Endodermal cell (in vitro differentiated cells): ENCODE measurements at regions not wholly inside any gene's neighbourhood (a gene's known extent, or its start where the extent isn't known, plus 50 kb on each side); places are given as distances from the start of the nearest gene placed in this dataset.
A peak's percentile ranks its signal among the peaks of the same experiment; 100 is the strongest.
"Not testable (repeated sequence)": the region's sequence is repeated elsewhere in the genome, so short reads cannot be mapped to it uniquely, and the experiment has no call there.

Source experiments
- DNase-seq: peaks from one replicate; pipeline ENCODE4 v3.0.0-alpha.2; 2017
- H3K27ac ChIP-seq: 2 replicates; pipeline ENCODE4 v1.5.1; 2013; ENCODE audit warnings: mild to moderate bottlenecking, low read depth, low read length, moderate library complexity
- H3K27me3 ChIP-seq: 2 replicates; pipeline ENCODE4 v1.6.1; 2013; ENCODE audit warnings: mild to moderate bottlenecking, low read length, moderate library complexity; ENCODE audit not compliant: insufficient read depth, control insufficient read depth, poor library complexity, severe bottlenecking
- H3K36me3 ChIP-seq: 2 replicates; pipeline ENCODE4 v1.7.0; 2013; ENCODE audit warnings: mild to moderate bottlenecking, low read length, moderate library complexity; ENCODE audit not compliant: control insufficient read depth, insufficient read depth
- H3K4me1 ChIP-seq: one replicate; pipeline ENCODE4 v1.7.0; 2013; ENCODE audit warnings: low read length; ENCODE audit not compliant: control insufficient read depth, insufficient read depth
- H3K4me3 ChIP-seq: 2 replicates; pipeline ENCODE4 v1.5.1; 2013; ENCODE audit warnings: mild to moderate bottlenecking, low read length, moderate library complexity
- H3K9ac ChIP-seq: 2 replicates; pipeline ENCODE4 v1.6.1; 2013; ENCODE audit warnings: mild to moderate bottlenecking, low read length, moderate library complexity; ENCODE audit not compliant: poor library complexity, severe bottlenecking; ENCODE audit errors: extremely low read depth
- H3K9me3 ChIP-seq: 2 replicates; pipeline ENCODE4 v1.6.1; 2013; ENCODE audit warnings: mild to moderate bottlenecking, low read length, moderate library complexity; ENCODE audit not compliant: control insufficient read depth
- H3K27ac Mint-ChIP-seq: 2 replicates; pipeline ENCODE4 v1.8.0; 2020; ENCODE audit warnings: mixed read lengths
- H3K27me3 Mint-ChIP-seq: 2 replicates; pipeline ENCODE4 v1.8.0; 2021; ENCODE audit warnings: mild to moderate bottlenecking, mixed read lengths; ENCODE audit not compliant: insufficient read depth
- H3K36me3 Mint-ChIP-seq: 2 replicates; pipeline ENCODE4 v1.8.0; 2020; ENCODE audit warnings: low read depth, mixed read lengths
- H3K4me1 Mint-ChIP-seq: 2 replicates; pipeline ENCODE4 v1.8.0; 2020; ENCODE audit warnings: mixed read lengths
- H3K4me3 Mint-ChIP-seq: 2 replicates; pipeline ENCODE4 v1.8.0; 2020; ENCODE audit warnings: mild to moderate bottlenecking, moderate library complexity, mixed read lengths
- H3K9me3 Mint-ChIP-seq: 2 replicates; pipeline ENCODE4 v1.8.0; 2020; ENCODE audit warnings: mild to moderate bottlenecking, mixed read lengths
- CTCF ChIP-seq: fragments of 200-600 bp; sonication (generic); conservative IDR thresholded peaks from 2 replicates; pipeline ENCODE4 v1.5.0; 2021; ENCODE audit warnings: antibody characterized with exemption, mild to moderate bottlenecking
- WGBS, 2 experiments: methylation state at CpG; one replicate each; pipeline versions ENCODE4 v1.1.5 to v1.1.7; 2013; ENCODE audit warnings: missing lambda C conversion rate in 2 of 2, mixed read lengths in 1 of 2; ENCODE audit not compliant: insufficient coverage in 1 of 2, insufficient read length in 1 of 2; 5-methylcytosine and 5-hydroxymethylcytosine counted together

- no peak overlapping the region for H3K9ac ChIP-seq
- H3K27me3 ChIP-seq: no peaks in the 10 kb centered on the region
- no peak for TF ChIP-seq CTCF
- H3K4me3 ChIP-seq: no peak overlapping the region
- 83 to 86% methylated on average over 1 to 3 of the region's 3 CpGs for WGBS, 2 experiments
- H3K4me1 ChIP-seq: no peaks in the 10 kb centered on the region
- no peaks in the 10 kb centered on the region for H3K36me3 ChIP-seq
- Mint-ChIP-seq H3K4me1 (no peaks in the 10 kb centered on the region), H3K27ac (no peak overlapping the region), H3K27me3 (no peaks in the 10 kb centered on the region), H3K4me3 (no peak overlapping the region), H3K9me3 (peaks cover 70% of the 10 kb centered on the region), H3K36me3 (no peaks in the 10 kb centered on the region)
- H3K27ac ChIP-seq: no peak overlapping the region
- no peak for DNase-seq
- peaks cover 60% of the 10 kb centered on the region for H3K9me3 ChIP-seq
These were observed 361.3 kb downstream of the ZNF248 start for GRCh38 chr10:37496061-37496460.

GRCh38 chr10:37495415-37495814, 362.0 kb downstream of the ZNF248 start:
- no peaks in the 10 kb centered on the region for H3K27me3 Mint-ChIP-seq
- Histone ChIP-seq H3K27ac (no peak overlapping the region), H3K9me3 (peaks cover 54% of the 10 kb centered on the region), H3K4me3 (no peak overlapping the region), H3K27me3 (no peaks in the 10 kb centered on the region), H3K4me1 (no peaks in the 10 kb centered on the region), H3K9ac (no peak overlapping the region), H3K36me3 (no peaks in the 10 kb centered on the region)
- no peak overlapping the region for H3K27ac Mint-ChIP-seq
- 78% methylated on average over 1 of the region's 1 CpG; no CpG with 5 or more reads in 1 of the 2 experiments for WGBS, 2 experiments
- peaks cover 71% of the 10 kb centered on the region for H3K9me3 Mint-ChIP-seq
- peak; percentile 50 for TF ChIP-seq CTCF
- H3K4me1 Mint-ChIP-seq: no peaks in the 10 kb centered on the region
- H3K36me3 Mint-ChIP-seq: no peaks in the 10 kb centered on the region
- no peak overlapping the region for H3K4me3 Mint-ChIP-seq
- DNase-seq: no peak

GRCh38 chr10:37493185-37493796, 364.1 kb downstream of the ZNF248 start:
- not testable (repeated sequence) for H3K4me3 Mint-ChIP-seq, H3K4me3 ChIP-seq, H3K4me1 Mint-ChIP-seq, H3K27ac Mint-ChIP-seq, H3K27me3 ChIP-seq, H3K9ac ChIP-seq, H3K27me3 Mint-ChIP-seq, H3K36me3 ChIP-seq, H3K4me1 ChIP-seq, H3K27ac ChIP-seq, DNase-seq, H3K36me3 Mint-ChIP-seq
- WGBS, 2 experiments: 76 to 100% methylated on average over 1 to 3 of the region's 3 CpGs
- H3K9me3 ChIP-seq: peaks cover 57% of the 10 kb centered on the region
- peaks cover 86% of the 10 kb centered on the region for H3K9me3 Mint-ChIP-seq

GRCh38 chr10:37490266-37490665, 364.9 kb downstream of the ANKRD30A start:
- H3K36me3 ChIP-seq: no peaks in the 10 kb centered on the region
- H3K27ac Mint-ChIP-seq: no peak overlapping the region
- no peaks in the 10 kb centered on the region for H3K36me3 Mint-ChIP-seq
- H3K27me3 ChIP-seq: no peaks in the 10 kb centered on the region
- no peak overlapping the region for H3K4me3 ChIP-seq
- no peak overlapping the region for H3K27ac ChIP-seq
- peaks cover 91% of the 10 kb centered on the region for H3K9me3 Mint-ChIP-seq
- no peak overlapping the region for H3K4me3 Mint-ChIP-seq
- TF ChIP-seq CTCF: no peak
- H3K9ac ChIP-seq: no peak overlapping the region
- H3K9me3 ChIP-seq: peaks cover 48% of the 10 kb centered on the region
- 82 to 83% methylated on average over 4 of the region's 4 CpGs for WGBS, 2 experiments
- DNase-seq: no peak
- no peaks in the 10 kb centered on the region for H3K4me1 ChIP-seq
- no peaks in the 10 kb centered on the region for H3K4me1 Mint-ChIP-seq
- H3K27me3 Mint-ChIP-seq: no peaks in the 10 kb centered on the region
